Breast epithelium (tissue), 3 donors: ENCODE measurements at regions not wholly inside any gene's neighbourhood (a gene's known extent, or its start where the extent isn't known, plus 50 kb on each side); places are given as distances from the start of the nearest gene placed in this dataset.

ENCODE experiments used
- POLR2A ChIP-seq: fragments of 450-650 bp; IDR thresholded peaks from one replicate; pipeline ENCODE4 v1.6.1; 2016; ENCODE audit warnings: antibody characterized with exemption, mild to moderate bottlenecking, moderate library complexity
- POLR2AphosphoS5 ChIP-seq, 3 donors: sonication (generic); formaldehyde crosslinking; IDR thresholded peaks; one replicate each; pipeline ENCODE4 v1.6.1; 2017; ENCODE audit warnings: antibody characterized with exemption in 3 of 3
- TF ChIP-seq, protein P1 (sequence below), 3 donors: fragments of 450-650 bp; IDR thresholded peaks; one replicate each; pipeline ENCODE4 v1.5.1; 2016 to 2017; ENCODE audit warnings: antibody characterized with exemption in 3 of 3, mild to moderate bottlenecking in 3 of 3, moderate library complexity in 3 of 3

DNA sequence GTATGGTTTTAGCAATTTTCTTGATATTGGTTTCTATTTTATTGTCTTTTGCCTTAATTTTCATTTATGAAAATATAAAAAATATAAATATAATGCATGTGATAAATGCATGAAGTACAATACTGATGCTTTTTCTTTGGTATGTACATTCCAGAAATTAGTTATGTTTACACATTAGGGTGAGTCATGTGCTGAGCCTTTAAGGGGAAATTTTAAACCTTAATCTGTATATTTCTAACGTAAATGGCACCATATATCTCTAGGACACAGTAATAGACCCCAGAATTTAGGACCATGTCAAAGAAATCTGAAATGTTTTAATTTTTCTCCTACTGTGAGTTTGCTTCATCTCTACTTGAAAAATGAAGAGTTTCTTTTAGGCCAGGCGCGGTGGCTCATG, 117.8 kb upstream of the SPRY1 start:
- TF ChIP-seq POLR2AphosphoS5 (IDR thresholded peaks at IDR 0.05): no peak
- no peak for TF ChIP-seq POLR2A
- TF ChIP-seq, protein P1, sequence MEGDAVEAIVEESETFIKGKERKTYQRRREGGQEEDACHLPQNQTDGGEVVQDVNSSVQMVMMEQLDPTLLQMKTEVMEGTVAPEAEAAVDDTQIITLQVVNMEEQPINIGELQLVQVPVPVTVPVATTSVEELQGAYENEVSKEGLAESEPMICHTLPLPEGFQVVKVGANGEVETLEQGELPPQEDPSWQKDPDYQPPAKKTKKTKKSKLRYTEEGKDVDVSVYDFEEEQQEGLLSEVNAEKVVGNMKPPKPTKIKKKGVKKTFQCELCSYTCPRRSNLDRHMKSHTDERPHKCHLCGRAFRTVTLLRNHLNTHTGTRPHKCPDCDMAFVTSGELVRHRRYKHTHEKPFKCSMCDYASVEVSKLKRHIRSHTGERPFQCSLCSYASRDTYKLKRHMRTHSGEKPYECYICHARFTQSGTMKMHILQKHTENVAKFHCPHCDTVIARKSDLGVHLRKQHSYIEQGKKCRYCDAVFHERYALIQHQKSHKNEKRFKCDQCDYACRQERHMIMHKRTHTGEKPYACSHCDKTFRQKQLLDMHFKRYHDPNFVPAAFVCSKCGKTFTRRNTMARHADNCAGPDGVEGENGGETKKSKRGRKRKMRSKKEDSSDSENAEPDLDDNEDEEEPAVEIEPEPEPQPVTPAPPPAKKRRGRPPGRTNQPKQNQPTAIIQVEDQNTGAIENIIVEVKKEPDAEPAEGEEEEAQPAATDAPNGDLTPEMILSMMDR (IDR thresholded peaks at IDR 0.05): no peak
